ENCODE measurements at regions not wholly inside any gene's neighbourhood (a gene's known extent, or its start where the extent isn't known, plus 50 kb on each side); places are given as distances from the start of the nearest gene placed in this dataset.

DNA sequence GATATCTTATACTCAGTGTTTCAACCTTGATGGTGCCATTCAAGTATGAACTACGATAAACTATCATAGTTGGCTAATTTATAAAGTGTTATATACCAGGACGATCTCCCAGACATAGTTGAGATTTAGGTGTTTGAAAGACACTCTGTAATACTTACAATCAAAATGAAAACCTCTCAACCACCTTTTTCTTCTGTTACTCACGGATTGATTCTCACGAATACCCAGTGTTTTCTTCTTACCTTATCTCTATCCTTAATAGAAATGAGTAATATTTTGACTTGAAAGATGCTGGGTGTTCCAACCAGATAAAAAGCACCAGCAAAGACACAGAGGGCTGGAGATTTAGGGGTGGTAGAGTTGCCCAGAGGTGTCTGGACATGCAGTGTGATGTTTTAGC is 169.9 kb downstream of the PTCSC3 start:
- no peaks in the 10 kb centered on the region for H3K79me2 ChIP-seq (ENCODE audit: insufficient read depth, low read length)
- no peaks in the 10 kb centered on the region for H3K9me2 ChIP-seq (ENCODE audit: insufficient read depth)
- H3K36me3 ChIP-seq (ENCODE audit: control insufficient read depth in 1 of 2, insufficient read depth in 2 of 2, low read length in 2 of 2): no peaks in the 10 kb centered on the region
- DNase-seq (ENCODE audit: low read depth, low spot score) (no peak), ATAC-seq (no peak)
- H3K4me3 ChIP-seq (replicated peaks in 1 of 2; ENCODE audit: low read depth in 1 of 2, low read length in 2 of 2): no peak overlapping the region
- no peaks in the 10 kb centered on the region for H4K20me1 ChIP-seq (ENCODE audit: insufficient read depth)
- RAD21 ChIA-PET (ENCODE audit: low non-redundant PET in 1 of 2, low total read pairs in 2 of 2, uncharacterized antibody in 2 of 2, unreplicated experiment in 2 of 2): no interaction called here
- H3K4me2 ChIP-seq (ENCODE audit: low read length): no peak overlapping the region
- POLR2A ChIA-PET: no interaction called here
- H3K4me1 ChIP-seq (ENCODE audit: control insufficient read depth in 1 of 2, insufficient read depth in 2 of 2, low read length in 2 of 2): no peaks in the 10 kb centered on the region
- H3K9ac ChIP-seq (ENCODE audit: low read length): no peak overlapping the region
- no peak overlapping the region for H2AFZ ChIP-seq (ENCODE audit: low read depth, low read length, poor library complexity, severe bottlenecking)
- intact Hi-C loops (cut with micrococcal nuclease): no loop called here
- no TSS peak for BruUV-seq (replicated peaks)
- TF ChIP-seq, protein P1, sequence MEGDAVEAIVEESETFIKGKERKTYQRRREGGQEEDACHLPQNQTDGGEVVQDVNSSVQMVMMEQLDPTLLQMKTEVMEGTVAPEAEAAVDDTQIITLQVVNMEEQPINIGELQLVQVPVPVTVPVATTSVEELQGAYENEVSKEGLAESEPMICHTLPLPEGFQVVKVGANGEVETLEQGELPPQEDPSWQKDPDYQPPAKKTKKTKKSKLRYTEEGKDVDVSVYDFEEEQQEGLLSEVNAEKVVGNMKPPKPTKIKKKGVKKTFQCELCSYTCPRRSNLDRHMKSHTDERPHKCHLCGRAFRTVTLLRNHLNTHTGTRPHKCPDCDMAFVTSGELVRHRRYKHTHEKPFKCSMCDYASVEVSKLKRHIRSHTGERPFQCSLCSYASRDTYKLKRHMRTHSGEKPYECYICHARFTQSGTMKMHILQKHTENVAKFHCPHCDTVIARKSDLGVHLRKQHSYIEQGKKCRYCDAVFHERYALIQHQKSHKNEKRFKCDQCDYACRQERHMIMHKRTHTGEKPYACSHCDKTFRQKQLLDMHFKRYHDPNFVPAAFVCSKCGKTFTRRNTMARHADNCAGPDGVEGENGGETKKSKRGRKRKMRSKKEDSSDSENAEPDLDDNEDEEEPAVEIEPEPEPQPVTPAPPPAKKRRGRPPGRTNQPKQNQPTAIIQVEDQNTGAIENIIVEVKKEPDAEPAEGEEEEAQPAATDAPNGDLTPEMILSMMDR (IDR thresholded peaks at IDR 0.05 in 2 of 3, conservative IDR thresholded peaks at IDR 0.05 in 1 of 3; ENCODE audit: borderline replicate concordance in 1 of 3, insufficient read depth in 1 of 3, low read depth in 2 of 3, low read length in 2 of 3): no peak
- TF ChIP-seq RAD21 (IDR thresholded peaks at IDR 0.05; ENCODE audit: low read depth) (no peak), SIN3A (IDR thresholded peaks at IDR 0.05; ENCODE audit: low read depth) (no peak), JUND (IDR thresholded peaks at IDR 0.05) (no peak), FOSL1 (IDR thresholded peaks at IDR 0.05; ENCODE audit: low read depth) (no peak), EGR1 (IDR thresholded peaks at IDR 0.05; ENCODE audit: low read depth) (no peak), POLR2A (IDR thresholded peaks at IDR 0.05; ENCODE audit: borderline replicate concordance, extremely low read depth, insufficient read depth, insufficient read length) (no peak), CEBPB (IDR thresholded peaks at IDR 0.05; ENCODE audit: low read depth) (no peak), SRF (IDR thresholded peaks at IDR 0.05; ENCODE audit: low read depth) (no peak), POLR2AphosphoS5 (IDR thresholded peaks at IDR 0.05; ENCODE audit: low read depth, low read length) (no peak), SP1 (IDR thresholded peaks at IDR 0.05; ENCODE audit: low read depth) (no peak)
- TF ChIP-seq, protein P2, sequence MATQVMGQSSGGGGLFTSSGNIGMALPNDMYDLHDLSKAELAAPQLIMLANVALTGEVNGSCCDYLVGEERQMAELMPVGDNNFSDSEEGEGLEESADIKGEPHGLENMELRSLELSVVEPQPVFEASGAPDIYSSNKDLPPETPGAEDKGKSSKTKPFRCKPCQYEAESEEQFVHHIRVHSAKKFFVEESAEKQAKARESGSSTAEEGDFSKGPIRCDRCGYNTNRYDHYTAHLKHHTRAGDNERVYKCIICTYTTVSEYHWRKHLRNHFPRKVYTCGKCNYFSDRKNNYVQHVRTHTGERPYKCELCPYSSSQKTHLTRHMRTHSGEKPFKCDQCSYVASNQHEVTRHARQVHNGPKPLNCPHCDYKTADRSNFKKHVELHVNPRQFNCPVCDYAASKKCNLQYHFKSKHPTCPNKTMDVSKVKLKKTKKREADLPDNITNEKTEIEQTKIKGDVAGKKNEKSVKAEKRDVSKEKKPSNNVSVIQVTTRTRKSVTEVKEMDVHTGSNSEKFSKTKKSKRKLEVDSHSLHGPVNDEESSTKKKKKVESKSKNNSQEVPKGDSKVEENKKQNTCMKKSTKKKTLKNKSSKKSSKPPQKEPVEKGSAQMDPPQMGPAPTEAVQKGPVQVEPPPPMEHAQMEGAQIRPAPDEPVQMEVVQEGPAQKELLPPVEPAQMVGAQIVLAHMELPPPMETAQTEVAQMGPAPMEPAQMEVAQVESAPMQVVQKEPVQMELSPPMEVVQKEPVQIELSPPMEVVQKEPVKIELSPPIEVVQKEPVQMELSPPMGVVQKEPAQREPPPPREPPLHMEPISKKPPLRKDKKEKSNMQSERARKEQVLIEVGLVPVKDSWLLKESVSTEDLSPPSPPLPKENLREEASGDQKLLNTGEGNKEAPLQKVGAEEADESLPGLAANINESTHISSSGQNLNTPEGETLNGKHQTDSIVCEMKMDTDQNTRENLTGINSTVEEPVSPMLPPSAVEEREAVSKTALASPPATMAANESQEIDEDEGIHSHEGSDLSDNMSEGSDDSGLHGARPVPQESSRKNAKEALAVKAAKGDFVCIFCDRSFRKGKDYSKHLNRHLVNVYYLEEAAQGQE (IDR thresholded peaks at IDR 0.05; ENCODE audit: low read depth): no peak
- TF ChIP-seq, protein P3, sequence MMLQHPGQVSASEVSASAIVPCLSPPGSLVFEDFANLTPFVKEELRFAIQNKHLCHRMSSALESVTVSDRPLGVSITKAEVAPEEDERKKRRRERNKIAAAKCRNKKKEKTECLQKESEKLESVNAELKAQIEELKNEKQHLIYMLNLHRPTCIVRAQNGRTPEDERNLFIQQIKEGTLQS (IDR thresholded peaks at IDR 0.05): no peak
- CTCF ChIA-PET: no interaction called here
- no peaks in the 10 kb centered on the region for H3K9me3 ChIP-seq (ENCODE audit: control insufficient read depth in 1 of 2, insufficient read depth in 1 of 2, low read depth in 1 of 2, low read length in 2 of 2)
- no peaks in the 10 kb centered on the region for H3K27me3 ChIP-seq (ENCODE audit: insufficient read depth, low read length)
- no peak overlapping the region for H3K27ac ChIP-seq (ENCODE audit: low read depth, low read length)

All from HCT116 (cell line).